Ishikawa (cell line): ENCODE measurements at regions not wholly inside any gene's neighbourhood (a gene's known extent, or its start where the extent isn't known, plus 50 kb on each side); places are given as distances from the start of the nearest gene placed in this dataset.

ENCODE experiments used
- CEBPB ChIP-seq: IDR thresholded peaks from 2 replicates; pipeline ENCODE4 v1.6.1; 2012
- CREB1 ChIP-seq: IDR thresholded peaks from 2 replicates; pipeline ENCODE4 v1.6.1; 2012; ENCODE audit warnings: low read depth
- EP300 ChIP-seq: IDR thresholded peaks from 2 replicates; pipeline ENCODE4 v1.6.1; 2012; ENCODE audit warnings: borderline replicate concordance
- FOXM1 ChIP-seq: IDR thresholded peaks from 2 replicates; pipeline ENCODE4 v1.6.1; 2012; ENCODE audit warnings: low read depth, borderline replicate concordance
- MAX ChIP-seq: IDR thresholded peaks from 2 replicates; pipeline ENCODE4 v1.6.1; 2012
- NFIC ChIP-seq: IDR thresholded peaks from 2 replicates; pipeline ENCODE4 v1.6.1; 2012
- RAD21 ChIP-seq: IDR thresholded peaks from 2 replicates; pipeline ENCODE4 v1.6.1; 2012; ENCODE audit warnings: low read depth
- REST ChIP-seq: IDR thresholded peaks from 2 replicates; pipeline ENCODE4 v1.6.1; 2012; ENCODE audit warnings: low read depth, mild to moderate bottlenecking
- TAF1 ChIP-seq: IDR thresholded peaks from 2 replicates; pipeline ENCODE4 v1.6.1; 2012; ENCODE audit warnings: low read depth, mild to moderate bottlenecking
- TCF12 ChIP-seq: IDR thresholded peaks from 2 replicates; pipeline ENCODE4 v1.6.1; 2012; ENCODE audit warnings: low read depth
- TEAD4 ChIP-seq: IDR thresholded peaks from 2 replicates; pipeline ENCODE4 v1.6.1; 2012
- YY1 ChIP-seq: IDR thresholded peaks from 2 replicates; pipeline ENCODE4 v1.6.1; 2012; ENCODE audit warnings: low read depth
- ZBTB7A ChIP-seq: IDR thresholded peaks from 2 replicates; pipeline ENCODE4 v1.6.1; 2012; ENCODE audit warnings: low read depth

GRCh38 chr9:74117731-74118130 is 379.4 kb upstream of the RORB start:
- TF ChIP-seq REST, result no peak
- no peak for TF ChIP-seq TCF12
- TF ChIP-seq CEBPB, result no peak
- TF ChIP-seq TAF1, result no peak
- TF ChIP-seq NFIC, result no peak
- TF ChIP-seq YY1, result no peak
- TF ChIP-seq ZBTB7A, result no peak
- no peak for TF ChIP-seq EP300
- no peak for TF ChIP-seq MAX
- no peak for TF ChIP-seq TEAD4
- no peak for TF ChIP-seq RAD21
- TF ChIP-seq FOXM1, result no peak
- TF ChIP-seq CREB1, result no peak
